GM23338 (cell line): ENCODE measurements at regions not wholly inside any gene's neighbourhood (a gene's known extent, or its start where the extent isn't known, plus 50 kb on each side); places are given as distances from the start of the nearest gene placed in this dataset.

Experiments
- ATAC-seq: fragments of 200-7000 bp; cut with Tn5 transposase; 3 replicates; pipeline ENCODE4 v1.9.1; 2020
- DNase-seq: peaks from one replicate; pipeline ENCODE4 v3.0.0-alpha.2; 2015; ENCODE audit warnings: low spot score
- H2AFZ ChIP-seq: fragments of 200-600 bp; sonication (generic); 2 replicates; pipeline ENCODE4 v1.8.0; 2016; ENCODE audit warnings: antibody characterized with exemption, mild to moderate bottlenecking, moderate library complexity
- H3F3A ChIP-seq: fragments of 200-600 bp; sonication (generic); replicated peaks from 2 replicates; pipeline ENCODE4 v1.8.0; 2017; ENCODE audit warnings: antibody characterized with exemption, mixed run types, low read depth
- H3K27ac ChIP-seq: fragments of 200-600 bp; sonication (generic); 2 replicates; pipeline ENCODE4 v1.6.1; 2016; ENCODE audit warnings: low read depth
- H3K27me3 ChIP-seq: fragments of 200-600 bp; sonication (generic); 2 replicates; pipeline ENCODE4 v1.8.0; 2016; ENCODE audit warnings: mild to moderate bottlenecking, mixed run types, moderate library complexity; ENCODE audit not compliant: insufficient read depth
- H3K36me3 ChIP-seq: fragments of 200-600 bp; sonication (generic); 2 replicates; pipeline ENCODE4 v1.8.0; 2016; ENCODE audit warnings: mild to moderate bottlenecking; ENCODE audit not compliant: insufficient read depth
- H3K4me1 ChIP-seq: fragments of 200-600 bp; sonication (generic); 2 replicates; pipeline ENCODE4 v1.8.0; 2016; ENCODE audit warnings: mild to moderate bottlenecking, moderate library complexity; ENCODE audit not compliant: insufficient read depth
- H3K4me2 ChIP-seq: fragments of 200-600 bp; sonication (generic); 2 replicates; pipeline ENCODE4 v1.7.1; 2017; ENCODE audit warnings: mixed run types
- H3K4me3 ChIP-seq: fragments of 200-600 bp; sonication (generic); 2 replicates; pipeline ENCODE4 v1.6.1; 2016; ENCODE audit warnings: mixed run types
- H3K79me2 ChIP-seq: fragments of 200-600 bp; sonication (generic); replicated peaks from 2 replicates; pipeline ENCODE4 v1.8.0; 2017; ENCODE audit warnings: mild to moderate bottlenecking; ENCODE audit not compliant: insufficient read depth
- H3K9me2 ChIP-seq: fragments of 200-600 bp; sonication (generic); 2 replicates; pipeline ENCODE4 v1.8.0; 2017; ENCODE audit not compliant: insufficient read depth
- H4K20me1 ChIP-seq: fragments of 200-600 bp; sonication (generic); replicated peaks from 2 replicates; pipeline ENCODE4 v1.8.0; 2017; ENCODE audit warnings: mild to moderate bottlenecking; ENCODE audit not compliant: insufficient read depth
- H3K27ac Mint-ChIP-seq: 2 replicates; pipeline ENCODE4 v1.8.0; 2020; ENCODE audit warnings: inconsistent platforms, mild to moderate bottlenecking, moderate library complexity, mixed read lengths
- H3K27me3 Mint-ChIP-seq: 3 replicates; pipeline ENCODE4 v1.8.0; 2022; ENCODE audit warnings: low read depth, mild to moderate bottlenecking, moderate library complexity, mixed read lengths, inconsistent platforms; ENCODE audit not compliant: insufficient read depth, poor library complexity
- H3K36me3 Mint-ChIP-seq: 3 replicates; pipeline ENCODE4 v1.8.0; 2021; ENCODE audit warnings: low read depth, mild to moderate bottlenecking, inconsistent platforms, moderate library complexity, mixed read lengths
- H3K4me1 Mint-ChIP-seq: 3 replicates; pipeline ENCODE4 v1.8.0; 2020; ENCODE audit warnings: mild to moderate bottlenecking, inconsistent platforms, mixed read lengths
- H3K4me3 Mint-ChIP-seq: 3 replicates; pipeline ENCODE4 v1.8.0; 2021; ENCODE audit warnings: moderate library complexity, mild to moderate bottlenecking, inconsistent platforms, mixed read lengths
- H3K9me3 Mint-ChIP-seq: 3 replicates; pipeline ENCODE4 v1.8.0; 2020; ENCODE audit warnings: moderate library complexity, mild to moderate bottlenecking, inconsistent platforms, mixed read lengths
- CREB1 ChIP-seq: fragments of 250-450 bp; sonication (Bioruptor Pico); IDR thresholded peaks from 2 replicates; pipeline ENCODE4 v1.5.0; 2020; ENCODE audit warnings: low read depth, mild to moderate bottlenecking, moderate library complexity
- EZH2 ChIP-seq: fragments of 200-600 bp; sonication (generic); IDR thresholded peaks from one replicate; pipeline ENCODE4 v1.8.0; 2017; ENCODE audit warnings: antibody characterized with exemption, mild to moderate bottlenecking, low read depth; ENCODE audit not compliant: unreplicated experiment
- EZH2phosphoT487 ChIP-seq: fragments of 200-600 bp; sonication (generic); IDR thresholded peaks from one replicate; pipeline ENCODE4 v1.8.1; 2018; ENCODE audit warnings: antibody characterized with exemption; ENCODE audit not compliant: unreplicated experiment
- JUNB ChIP-seq: IDR thresholded peaks from one replicate; pipeline ENCODE4 v1.6.1; 2016; ENCODE audit warnings: antibody characterized with exemption; ENCODE audit not compliant: unreplicated experiment
- NANOG ChIP-seq: IDR thresholded peaks from 2 replicates; pipeline ENCODE4 v1.6.1; 2016; ENCODE audit warnings: antibody characterized with exemption, borderline replicate concordance
- STAT1 ChIP-seq: IDR thresholded peaks from one replicate; pipeline ENCODE4 v1.6.1; 2016; ENCODE audit warnings: antibody characterized with exemption; ENCODE audit not compliant: unreplicated experiment
- ZNF114 ChIP-seq: fragments of 250-450 bp; sonication (Bioruptor Pico); IDR thresholded peaks from 2 replicates; pipeline ENCODE4 v1.5.0; 2020; ENCODE audit warnings: mild to moderate bottlenecking, moderate library complexity
- ZNF331 ChIP-seq: fragments of 250-450 bp; sonication (Bioruptor Pico); IDR thresholded peaks from 2 replicates; pipeline ENCODE4 v1.5.0; 2020; ENCODE audit warnings: low read depth, mild to moderate bottlenecking, moderate library complexity
- TF ChIP-seq, protein P1 (sequence below): fragments of 250-450 bp; sonication (Bioruptor Pico); IDR thresholded peaks from 2 replicates; pipeline ENCODE4 v1.5.0; 2020; ENCODE audit warnings: mild to moderate bottlenecking, moderate library complexity
- TF ChIP-seq, protein P2 (sequence below), 2 experiments: fragments of 200-600 bp in 1 of 2; sonication (generic) in 1 of 2; conservative IDR thresholded peaks; 2 replicates each; pipeline versions ENCODE4 v1.5.1 to v1.6.1; 2016 to 2017; ENCODE audit warnings: antibody characterized with exemption in 2 of 2, low read depth in 2 of 2, mild to moderate bottlenecking in 2 of 2, moderate library complexity in 1 of 2
- TF ChIP-seq, protein P3 (sequence below): IDR thresholded peaks from 2 replicates; pipeline ENCODE4 v1.6.1; 2016; ENCODE audit warnings: antibody characterized with exemption
- TF ChIP-seq, protein P4 (sequence below): IDR thresholded peaks from one replicate; pipeline ENCODE4 v1.6.1; 2018; ENCODE audit warnings: antibody characterized with exemption; ENCODE audit not compliant: unreplicated experiment

DNA sequence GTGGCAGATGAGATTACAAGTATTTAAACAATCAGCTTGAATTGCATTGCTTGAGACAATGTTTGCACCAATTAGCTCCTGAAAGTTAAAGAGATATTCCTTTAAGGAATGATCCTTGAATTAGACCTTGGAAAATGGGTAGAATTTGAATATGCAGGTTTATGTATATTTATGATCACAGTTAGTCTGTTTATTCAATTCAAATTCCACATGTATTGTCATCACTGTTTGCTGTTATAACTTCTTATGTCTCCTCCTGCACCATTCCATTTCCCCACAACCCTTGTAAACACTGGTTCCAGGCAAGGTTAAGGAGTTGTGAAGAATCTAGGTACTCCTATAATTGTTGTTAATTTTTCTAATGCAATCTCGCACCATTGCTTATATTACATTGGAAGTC, 518.2 kb upstream of the PBX1 start:
- DNase-seq (no peak), ATAC-seq (no peak)
- Mint-ChIP-seq H3K4me3 (no peak overlapping the region), H3K36me3 (no peaks in the 10 kb centered on the region), H3K4me1 (no peaks in the 10 kb centered on the region), H3K27me3 (no peaks in the 10 kb centered on the region), H3K9me3 (no peaks in the 10 kb centered on the region), H3K27ac (no peak overlapping the region)
- Histone ChIP-seq H4K20me1 (no peaks in the 10 kb centered on the region), H3K9me2 (peaks cover 4% of the 10 kb centered on the region), H3K79me2 (no peaks in the 10 kb centered on the region), H3K27me3 (no peaks in the 10 kb centered on the region), H3K4me1 (no peaks in the 10 kb centered on the region), H3K27ac (no peak overlapping the region), H3K4me3 (no peak overlapping the region), H3K4me2 (no peak overlapping the region), H3F3A (no peaks in the 10 kb centered on the region), H2AFZ (no peak overlapping the region), H3K36me3 (no peaks in the 10 kb centered on the region)
- TF ChIP-seq, protein P1, sequence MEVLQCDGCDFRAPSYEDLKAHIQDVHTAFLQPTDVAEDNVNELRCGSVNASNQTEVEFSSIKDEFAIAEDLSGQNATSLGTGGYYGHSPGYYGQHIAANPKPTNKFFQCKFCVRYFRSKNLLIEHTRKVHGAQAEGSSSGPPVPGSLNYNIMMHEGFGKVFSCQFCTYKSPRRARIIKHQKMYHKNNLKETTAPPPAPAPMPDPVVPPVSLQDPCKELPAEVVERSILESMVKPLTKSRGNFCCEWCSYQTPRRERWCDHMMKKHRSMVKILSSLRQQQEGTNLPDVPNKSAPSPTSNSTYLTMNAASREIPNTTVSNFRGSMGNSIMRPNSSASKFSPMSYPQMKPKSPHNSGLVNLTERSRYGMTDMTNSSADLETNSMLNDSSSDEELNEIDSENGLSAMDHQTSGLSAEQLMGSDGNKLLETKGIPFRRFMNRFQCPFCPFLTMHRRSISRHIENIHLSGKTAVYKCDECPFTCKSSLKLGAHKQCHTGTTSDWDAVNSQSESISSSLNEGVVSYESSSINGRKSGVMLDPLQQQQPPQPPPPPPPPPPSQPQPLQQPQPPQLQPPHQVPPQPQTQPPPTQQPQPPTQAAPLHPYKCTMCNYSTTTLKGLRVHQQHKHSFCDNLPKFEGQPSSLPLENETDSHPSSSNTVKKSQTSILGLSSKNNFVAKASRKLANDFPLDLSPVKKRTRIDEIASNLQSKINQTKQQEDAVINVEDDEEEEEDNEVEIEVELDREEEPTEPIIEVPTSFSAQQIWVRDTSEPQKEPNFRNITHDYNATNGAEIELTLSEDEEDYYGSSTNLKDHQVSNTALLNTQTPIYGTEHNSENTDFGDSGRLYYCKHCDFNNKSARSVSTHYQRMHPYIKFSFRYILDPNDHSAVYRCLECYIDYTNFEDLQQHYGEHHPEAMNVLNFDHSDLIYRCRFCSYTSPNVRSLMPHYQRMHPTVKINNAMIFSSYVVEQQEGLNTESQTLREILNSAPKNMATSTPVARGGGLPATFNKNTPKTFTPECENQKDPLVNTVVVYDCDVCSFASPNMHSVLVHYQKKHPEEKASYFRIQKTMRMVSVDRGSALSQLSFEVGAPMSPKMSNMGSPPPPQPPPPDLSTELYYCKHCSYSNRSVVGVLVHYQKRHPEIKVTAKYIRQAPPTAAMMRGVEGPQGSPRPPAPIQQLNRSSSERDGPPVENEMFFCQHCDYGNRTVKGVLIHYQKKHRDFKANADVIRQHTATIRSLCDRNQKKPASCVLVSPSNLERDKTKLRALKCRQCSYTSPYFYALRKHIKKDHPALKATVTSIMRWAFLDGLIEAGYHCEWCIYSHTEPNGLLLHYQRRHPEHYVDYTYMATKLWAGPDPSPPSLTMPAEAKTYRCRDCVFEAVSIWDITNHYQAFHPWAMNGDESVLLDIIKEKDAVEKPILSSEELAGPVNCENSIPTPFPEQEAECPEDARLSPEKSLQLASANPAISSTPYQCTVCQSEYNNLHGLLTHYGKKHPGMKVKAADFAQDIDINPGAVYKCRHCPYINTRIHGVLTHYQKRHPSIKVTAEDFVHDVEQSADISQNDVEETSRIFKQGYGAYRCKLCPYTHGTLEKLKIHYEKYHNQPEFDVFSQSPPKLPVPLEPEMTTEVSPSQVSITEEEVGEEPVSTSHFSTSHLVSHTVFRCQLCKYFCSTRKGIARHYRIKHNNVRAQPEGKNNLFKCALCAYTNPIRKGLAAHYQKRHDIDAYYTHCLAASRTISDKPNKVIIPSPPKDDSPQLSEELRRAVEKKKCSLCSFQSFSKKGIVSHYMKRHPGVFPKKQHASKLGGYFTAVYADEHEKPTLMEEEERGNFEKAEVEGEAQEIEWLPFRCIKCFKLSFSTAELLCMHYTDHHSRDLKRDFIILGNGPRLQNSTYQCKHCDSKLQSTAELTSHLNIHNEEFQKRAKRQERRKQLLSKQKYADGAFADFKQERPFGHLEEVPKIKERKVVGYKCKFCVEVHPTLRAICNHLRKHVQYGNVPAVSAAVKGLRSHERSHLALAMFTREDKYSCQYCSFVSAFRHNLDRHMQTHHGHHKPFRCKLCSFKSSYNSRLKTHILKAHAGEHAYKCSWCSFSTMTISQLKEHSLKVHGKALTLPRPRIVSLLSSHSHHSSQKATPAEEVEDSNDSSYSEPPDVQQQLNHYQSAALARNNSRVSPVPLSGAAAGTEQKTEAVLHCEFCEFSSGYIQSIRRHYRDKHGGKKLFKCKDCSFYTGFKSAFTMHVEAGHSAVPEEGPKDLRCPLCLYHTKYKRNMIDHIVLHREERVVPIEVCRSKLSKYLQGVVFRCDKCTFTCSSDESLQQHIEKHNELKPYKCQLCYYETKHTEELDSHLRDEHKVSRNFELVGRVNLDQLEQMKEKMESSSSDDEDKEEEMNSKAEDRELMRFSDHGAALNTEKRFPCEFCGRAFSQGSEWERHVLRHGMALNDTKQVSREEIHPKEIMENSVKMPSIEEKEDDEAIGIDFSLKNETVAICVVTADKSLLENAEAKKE (CRISPR knock-in tag) = no peak
- no peak for TF ChIP-seq NANOG
- no peak for TF ChIP-seq ZNF114 (CRISPR knock-in tag)
- TF ChIP-seq ZNF331 (CRISPR knock-in tag) = no peak
- TF ChIP-seq, protein P2, sequence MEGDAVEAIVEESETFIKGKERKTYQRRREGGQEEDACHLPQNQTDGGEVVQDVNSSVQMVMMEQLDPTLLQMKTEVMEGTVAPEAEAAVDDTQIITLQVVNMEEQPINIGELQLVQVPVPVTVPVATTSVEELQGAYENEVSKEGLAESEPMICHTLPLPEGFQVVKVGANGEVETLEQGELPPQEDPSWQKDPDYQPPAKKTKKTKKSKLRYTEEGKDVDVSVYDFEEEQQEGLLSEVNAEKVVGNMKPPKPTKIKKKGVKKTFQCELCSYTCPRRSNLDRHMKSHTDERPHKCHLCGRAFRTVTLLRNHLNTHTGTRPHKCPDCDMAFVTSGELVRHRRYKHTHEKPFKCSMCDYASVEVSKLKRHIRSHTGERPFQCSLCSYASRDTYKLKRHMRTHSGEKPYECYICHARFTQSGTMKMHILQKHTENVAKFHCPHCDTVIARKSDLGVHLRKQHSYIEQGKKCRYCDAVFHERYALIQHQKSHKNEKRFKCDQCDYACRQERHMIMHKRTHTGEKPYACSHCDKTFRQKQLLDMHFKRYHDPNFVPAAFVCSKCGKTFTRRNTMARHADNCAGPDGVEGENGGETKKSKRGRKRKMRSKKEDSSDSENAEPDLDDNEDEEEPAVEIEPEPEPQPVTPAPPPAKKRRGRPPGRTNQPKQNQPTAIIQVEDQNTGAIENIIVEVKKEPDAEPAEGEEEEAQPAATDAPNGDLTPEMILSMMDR (conservative IDR thresholded peaks at IDR 0.05; ENCODE audit: low read depth in 2 of 2) = no peak
- TF ChIP-seq EZH2phosphoT487 = no peak
- no peak for TF ChIP-seq STAT1
- TF ChIP-seq CREB1 (CRISPR knock-in tag) = no peak
- TF ChIP-seq, protein P3, sequence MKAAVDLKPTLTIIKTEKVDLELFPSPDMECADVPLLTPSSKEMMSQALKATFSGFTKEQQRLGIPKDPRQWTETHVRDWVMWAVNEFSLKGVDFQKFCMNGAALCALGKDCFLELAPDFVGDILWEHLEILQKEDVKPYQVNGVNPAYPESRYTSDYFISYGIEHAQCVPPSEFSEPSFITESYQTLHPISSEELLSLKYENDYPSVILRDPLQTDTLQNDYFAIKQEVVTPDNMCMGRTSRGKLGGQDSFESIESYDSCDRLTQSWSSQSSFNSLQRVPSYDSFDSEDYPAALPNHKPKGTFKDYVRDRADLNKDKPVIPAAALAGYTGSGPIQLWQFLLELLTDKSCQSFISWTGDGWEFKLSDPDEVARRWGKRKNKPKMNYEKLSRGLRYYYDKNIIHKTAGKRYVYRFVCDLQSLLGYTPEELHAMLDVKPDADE = no peak
- TF ChIP-seq, protein P4, sequence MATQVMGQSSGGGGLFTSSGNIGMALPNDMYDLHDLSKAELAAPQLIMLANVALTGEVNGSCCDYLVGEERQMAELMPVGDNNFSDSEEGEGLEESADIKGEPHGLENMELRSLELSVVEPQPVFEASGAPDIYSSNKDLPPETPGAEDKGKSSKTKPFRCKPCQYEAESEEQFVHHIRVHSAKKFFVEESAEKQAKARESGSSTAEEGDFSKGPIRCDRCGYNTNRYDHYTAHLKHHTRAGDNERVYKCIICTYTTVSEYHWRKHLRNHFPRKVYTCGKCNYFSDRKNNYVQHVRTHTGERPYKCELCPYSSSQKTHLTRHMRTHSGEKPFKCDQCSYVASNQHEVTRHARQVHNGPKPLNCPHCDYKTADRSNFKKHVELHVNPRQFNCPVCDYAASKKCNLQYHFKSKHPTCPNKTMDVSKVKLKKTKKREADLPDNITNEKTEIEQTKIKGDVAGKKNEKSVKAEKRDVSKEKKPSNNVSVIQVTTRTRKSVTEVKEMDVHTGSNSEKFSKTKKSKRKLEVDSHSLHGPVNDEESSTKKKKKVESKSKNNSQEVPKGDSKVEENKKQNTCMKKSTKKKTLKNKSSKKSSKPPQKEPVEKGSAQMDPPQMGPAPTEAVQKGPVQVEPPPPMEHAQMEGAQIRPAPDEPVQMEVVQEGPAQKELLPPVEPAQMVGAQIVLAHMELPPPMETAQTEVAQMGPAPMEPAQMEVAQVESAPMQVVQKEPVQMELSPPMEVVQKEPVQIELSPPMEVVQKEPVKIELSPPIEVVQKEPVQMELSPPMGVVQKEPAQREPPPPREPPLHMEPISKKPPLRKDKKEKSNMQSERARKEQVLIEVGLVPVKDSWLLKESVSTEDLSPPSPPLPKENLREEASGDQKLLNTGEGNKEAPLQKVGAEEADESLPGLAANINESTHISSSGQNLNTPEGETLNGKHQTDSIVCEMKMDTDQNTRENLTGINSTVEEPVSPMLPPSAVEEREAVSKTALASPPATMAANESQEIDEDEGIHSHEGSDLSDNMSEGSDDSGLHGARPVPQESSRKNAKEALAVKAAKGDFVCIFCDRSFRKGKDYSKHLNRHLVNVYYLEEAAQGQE = no peak
- TF ChIP-seq EZH2 = no peak
- TF ChIP-seq JUNB = no peak
